ENCODE measurements at regions not wholly inside any gene's neighbourhood (a gene's known extent, or its start where the extent isn't known, plus 50 kb on each side); places are given as distances from the start of the nearest gene placed in this dataset.

- TF ChIP-seq DDX20 (tag; IDR thresholded peaks at IDR 0.05; ENCODE audit: low read depth): no peak
- no peak for TF ChIP-seq TFE3 (CRISPR knock-in tag; IDR thresholded peaks at IDR 0.05)
- TF ChIP-seq SIRT6 (IDR thresholded peaks at IDR 0.05; ENCODE audit: low read depth, low read length): no peak
- no peak for TF ChIP-seq ETV1 (tag; conservative IDR thresholded peaks at IDR 0.05; ENCODE audit: low read depth)
- TF ChIP-seq MCM5 (IDR thresholded peaks at IDR 0.05; ENCODE audit: low read depth): no peak
Observed at GRCh38 chr19:30204721-30205120, 167.5 kb upstream of the ZNF536 start (continued).

GRCh38 chr19:30206187-30206586 is 166.0 kb upstream of the ZNF536 start:
- intact Hi-C loops (cut with micrococcal nuclease): no loop called here
- POLR2A ChIA-PET: interaction anchor here (0.6 kb wide), 1 partner anchor 576 kb away, joined by 3 read pairs; no protein-coding TSS in a partner anchor
- H3K9ac ChIP-seq (ENCODE audit: insufficient read depth in 1 of 2, low read depth in 2 of 2, low read length in 2 of 2): no peak overlapping the region
- H3K9me3 ChIP-seq (replicated peaks; ENCODE audit: control insufficient read depth, insufficient read depth, low read depth, low read length): no peaks in the 10 kb centered on the region
- DNase-seq (ENCODE audit: extremely low read depth in 1 of 4, low spot score in 3 of 4): no peak
- peaks cover 6 to 35% of the 10 kb centered on the region in 2 experiments for H3K27me3 ChIP-seq (ENCODE audit: control insufficient read depth in 2 of 2, insufficient read depth in 2 of 2, low read length in 2 of 2)
- WGBS (ENCODE audit: insufficient coverage, low coverage, missing lambda C conversion rate): 0% methylated on average over 6 of the region's 6 CpGs
- H4K20me1 ChIP-seq (replicated peaks; ENCODE audit: control insufficient read depth, insufficient read depth, low read length): no peaks in the 10 kb centered on the region
- no peak overlapping the region for H3K4me3 ChIP-seq
- H2AFZ ChIP-seq (ENCODE audit: low read depth, low read length): no peak overlapping the region
- no peaks in the 10 kb centered on the region for H3K4me1 ChIP-seq (replicated peaks in 1 of 2; ENCODE audit: control insufficient read depth in 2 of 2, insufficient read depth in 2 of 2, low read length in 2 of 2)
- CTCF ChIA-PET (ENCODE audit: low intra/inter-chr PET ratio): no interaction called here
- H3K9me1 ChIP-seq (ENCODE audit: control insufficient read depth, insufficient read depth, low read length): no peaks in the 10 kb centered on the region
- no peak overlapping the region for H3K27ac ChIP-seq (ENCODE audit: extremely low read depth, low read depth, low read length)
- no peak for ATAC-seq
- H3K36me3 ChIP-seq (ENCODE audit: control insufficient read depth, insufficient read depth, low read length): no peaks in the 10 kb centered on the region
- in situ Hi-C loops (cut with MboI): no loop called here
- no TSS peak for BruUV-seq (replicated peaks)
- H3K4me2 ChIP-seq (ENCODE audit: insufficient read depth, low read length): no peak overlapping the region
- TF ChIP-seq COPS2 (conservative IDR thresholded peaks at IDR 0.05): no peak
- no peak for TF ChIP-seq HLTF (IDR thresholded peaks at IDR 0.05)
- no peak for TF ChIP-seq CREM (IDR thresholded peaks at IDR 0.05; ENCODE audit: low read depth)
- TF ChIP-seq TGIF2 (CRISPR knock-in tag; IDR thresholded peaks at IDR 0.05): no peak
- no peak for TF ChIP-seq FOXM1 (IDR thresholded peaks at IDR 0.05; ENCODE audit: low read depth)
- no peak for TF ChIP-seq FOXM1 (CRISPR knock-in tag; IDR thresholded peaks at IDR 0.05; ENCODE audit: low read depth)
- no peak for TF ChIP-seq ZNF224 (CRISPR knock-in tag; IDR thresholded peaks at IDR 0.05)
- no peak for TF ChIP-seq GATAD2A (IDR thresholded peaks at IDR 0.05)
- H3K79me2 ChIP-seq (ENCODE audit: control insufficient read depth, insufficient read depth, low read length): no peaks in the 10 kb centered on the region
- FAIRE-seq: no peak

Measured in K562 (cell line).